HG03575 (cell line): ENCODE measurements at regions not wholly inside any gene's neighbourhood (a gene's known extent, or its start where the extent isn't known, plus 50 kb on each side); places are given as distances from the start of the nearest gene placed in this dataset.
"Not testable (repeated sequence)": the region's sequence is repeated elsewhere in the genome, so short reads cannot be mapped to it uniquely, and the experiment has no call there.

ENCODE experiments used
- ATAC-seq: cut with Tn5 transposase; IDR thresholded peaks from one replicate; pipeline ENCODE4 v1.9.1; 2021; ENCODE audit not compliant: unreplicated experiment, insufficient number of reproducible peaks, low FRiP score; ENCODE audit errors: extremely low read depth

DNA sequence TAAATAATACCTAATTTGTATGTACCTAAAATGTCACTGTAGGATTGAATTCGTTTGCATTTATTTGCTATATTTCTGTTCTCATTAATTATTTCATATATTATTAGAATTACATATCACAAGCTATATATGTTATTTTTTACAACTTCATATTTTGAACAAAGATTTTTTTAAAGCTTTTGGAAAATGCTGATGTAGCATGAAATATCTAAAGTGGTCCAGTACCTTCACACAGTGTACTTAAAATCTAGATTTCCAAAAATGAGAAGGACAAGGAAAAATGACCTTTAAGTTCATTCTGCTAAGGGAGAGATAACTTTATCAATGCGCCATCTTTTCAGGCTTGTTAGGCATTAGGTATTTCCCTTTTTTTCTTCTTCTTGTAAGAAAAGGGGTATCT, 71.8 kb downstream of the LARP7 start:
- ATAC-seq = no peak

DNA sequence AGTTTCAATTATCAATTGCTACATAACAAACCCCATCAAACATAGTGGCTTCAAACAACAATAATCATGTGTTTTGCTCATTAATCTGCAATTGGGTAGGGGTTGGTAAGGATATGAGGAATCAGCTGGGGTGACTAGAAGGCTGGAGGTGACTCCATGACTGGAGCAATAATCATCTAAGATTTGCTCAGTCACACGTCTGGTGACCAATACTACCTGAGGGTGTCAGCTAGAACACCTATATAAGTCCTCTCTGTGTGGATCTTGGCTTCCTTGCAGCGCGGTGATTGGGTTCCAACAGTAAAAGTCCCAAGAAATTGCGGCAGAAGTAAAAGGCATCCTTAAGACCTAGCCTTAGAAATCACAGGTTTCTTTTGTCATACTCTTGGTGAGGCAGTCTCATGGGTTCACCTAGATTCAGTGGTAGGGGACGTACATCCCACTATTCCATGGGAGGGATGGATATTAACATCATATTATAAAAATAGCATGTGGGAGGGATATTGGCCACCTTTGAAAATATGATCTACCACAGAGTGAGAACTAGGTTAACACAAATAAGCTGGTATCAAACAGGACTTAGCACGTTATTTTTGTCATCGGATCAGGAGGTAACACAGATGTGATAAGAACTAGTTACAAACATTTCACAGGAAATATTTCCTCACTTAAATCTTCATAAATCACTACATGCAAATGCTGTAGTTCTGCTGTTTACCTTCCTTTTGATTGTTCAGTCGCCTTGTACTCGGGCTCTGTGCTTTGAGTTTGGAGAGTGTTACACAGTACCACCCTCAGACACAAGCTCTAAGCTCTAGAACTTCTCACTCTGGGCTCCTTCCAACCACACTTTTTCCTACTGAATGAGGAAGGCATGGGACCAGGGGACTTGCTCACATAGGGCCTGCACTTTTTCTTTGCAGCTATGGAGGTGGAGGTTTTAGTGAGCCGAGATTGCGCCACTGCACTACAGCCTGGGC, 78.3 kb downstream of the LARP7 start:
- no peak for ATAC-seq

DNA sequence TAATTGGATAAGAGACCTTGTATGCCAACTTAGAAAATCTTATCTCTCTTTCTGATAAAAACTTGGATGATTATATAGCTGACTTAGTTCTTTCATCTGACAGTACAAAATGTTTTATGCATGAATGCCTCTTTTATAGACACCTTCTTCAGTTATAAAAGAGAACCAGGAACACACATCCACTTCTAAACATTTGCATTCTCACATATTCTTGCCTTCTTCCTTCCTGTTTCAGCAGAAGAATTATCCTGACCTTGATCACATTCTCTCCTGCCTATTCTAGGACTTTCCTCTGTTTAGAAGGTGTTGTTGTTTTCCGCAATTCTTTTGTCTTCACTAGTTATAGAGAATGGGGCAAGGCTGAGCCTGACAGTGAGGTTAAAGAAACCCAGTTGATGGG, 80.9 kb downstream of the LARP7 start:
- no peak for ATAC-seq

- no peak for ATAC-seq
Measured at GRCh38 chr4:112721627-112722026, 84.7 kb downstream of the LARP7 start.

DNA sequence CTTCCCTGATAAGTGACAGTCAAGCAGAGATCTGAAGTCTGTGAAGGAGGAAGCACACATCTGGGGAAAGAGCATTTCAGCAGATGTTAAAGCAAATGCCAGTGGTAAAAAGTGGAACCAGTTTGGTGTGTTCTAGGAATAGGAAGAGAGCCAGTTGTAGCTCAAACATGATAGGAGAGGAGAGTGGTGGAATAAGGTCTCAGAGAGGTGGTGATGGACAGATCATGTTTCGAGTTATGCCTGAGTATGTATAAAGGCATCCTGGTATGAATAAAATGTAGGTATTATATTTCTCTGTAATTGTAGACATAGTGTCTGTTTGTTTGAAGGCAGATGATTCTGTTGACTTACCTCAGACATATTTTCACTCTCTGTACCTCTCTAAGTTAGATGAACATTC, 89.1 kb downstream of the LARP7 start:
- no peak for ATAC-seq

DNA sequence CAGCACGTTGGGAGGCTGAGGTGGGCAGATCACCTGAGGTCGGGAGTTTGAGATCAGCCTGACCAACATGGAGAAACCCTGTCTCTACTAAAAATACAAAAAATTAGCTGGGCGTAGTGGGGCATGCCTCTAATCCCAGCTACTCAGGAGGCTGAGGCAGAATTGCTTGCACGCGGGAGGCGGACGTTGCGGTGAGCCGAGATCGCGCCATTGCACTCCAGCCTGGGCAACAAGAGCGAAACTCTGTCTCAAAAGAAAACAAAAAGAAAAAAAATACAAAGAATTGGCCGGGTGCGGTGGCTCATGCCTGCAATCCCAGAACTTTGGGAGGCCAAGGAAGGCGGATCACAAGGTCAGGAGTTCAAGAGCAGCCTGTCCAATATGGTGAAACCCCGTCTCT, 90.8 kb downstream of the LARP7 start:
- not testable (repeated sequence) for ATAC-seq

DNA sequence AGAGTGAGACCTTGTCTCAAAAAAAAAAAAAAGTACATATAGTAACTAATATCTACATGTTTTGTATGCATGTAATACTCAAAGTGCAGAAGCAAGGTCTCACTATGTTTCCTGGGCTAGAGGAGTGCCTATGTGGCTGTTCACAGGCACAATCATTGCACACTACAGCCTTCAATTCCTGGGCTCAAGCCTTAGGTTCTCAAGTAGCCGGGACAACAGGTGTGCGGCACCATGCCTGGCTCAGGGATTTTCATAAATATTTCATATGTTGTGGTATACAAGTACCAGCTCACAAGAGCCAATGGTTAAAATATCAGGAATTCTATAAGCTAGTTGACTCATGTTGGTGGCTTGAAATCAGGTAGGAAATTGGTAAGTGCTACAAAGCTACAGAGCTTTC, 94.8 kb downstream of the LARP7 start:
- no peak for ATAC-seq

DNA sequence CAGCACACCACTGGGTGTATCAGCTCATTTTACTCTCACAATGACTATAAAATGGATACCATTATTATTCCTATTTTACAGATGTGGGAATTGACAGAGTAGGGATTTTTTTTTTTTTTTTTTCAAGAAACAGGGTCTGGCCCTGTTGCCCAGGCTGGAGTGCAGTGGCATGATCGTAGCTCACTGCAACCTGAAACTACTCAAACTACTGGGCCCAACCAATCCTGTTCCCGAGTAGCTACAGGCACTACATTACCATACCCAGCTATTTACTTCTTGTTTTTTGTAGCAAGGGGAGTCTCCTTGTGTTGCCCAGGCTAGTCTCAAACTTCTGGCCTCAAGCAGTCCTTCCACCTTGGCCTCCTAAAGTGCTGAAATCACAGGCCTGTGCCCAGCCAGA, 95.2 kb downstream of the LARP7 start:
- no peak for ATAC-seq

DNA sequence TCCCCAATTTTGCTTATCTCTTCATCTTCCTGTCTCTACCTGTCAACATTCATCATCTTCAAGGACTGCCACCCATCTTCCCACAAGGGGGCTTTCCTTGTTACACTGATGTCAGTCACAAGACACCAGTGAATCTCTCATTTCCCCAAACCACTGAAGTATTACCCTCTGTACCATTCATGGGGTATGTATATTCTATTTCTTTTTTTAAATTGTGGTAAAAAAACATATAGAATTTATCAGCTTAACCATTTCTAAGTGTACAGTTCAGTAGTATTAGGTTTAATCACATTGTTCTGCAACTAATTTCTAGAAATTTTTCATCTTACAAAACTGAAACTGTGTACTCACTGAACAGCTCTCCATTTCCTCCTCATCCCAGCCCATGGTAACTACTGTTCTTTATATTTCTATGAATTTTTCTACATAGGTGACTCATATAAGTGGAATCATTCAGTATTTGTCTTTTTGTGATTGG, 98.6 kb downstream of the LARP7 start:
- peak; percentile 52 for ATAC-seq

- ATAC-seq = peak; percentile 31
Measured at GRCh38 chr4:112736718-112737135, 99.8 kb downstream of the LARP7 start.

DNA sequence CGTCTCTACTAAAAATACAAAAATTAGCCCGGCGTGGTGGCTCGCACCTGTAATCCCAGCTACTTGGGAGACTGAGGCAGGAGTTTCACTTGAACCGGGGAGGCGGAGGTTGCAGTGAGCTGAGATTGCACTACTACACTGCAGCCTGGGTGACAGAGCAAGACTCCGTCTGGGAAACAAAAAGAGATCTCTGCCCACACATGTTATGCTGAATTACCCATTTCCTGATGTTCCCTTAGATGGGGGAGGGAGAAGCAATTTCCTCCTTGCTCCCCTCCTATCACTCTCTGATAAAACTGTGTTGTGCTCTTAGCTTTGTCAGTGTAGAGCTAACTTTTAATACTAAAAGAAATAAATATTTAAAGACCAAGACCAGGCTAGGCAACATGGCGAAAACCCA, 102.5 kb downstream of the LARP7 start:
- no peak for ATAC-seq

GRCh38 chr4:112747036-112747435, 110.1 kb downstream of the LARP7 start:
- ATAC-seq = no peak

DNA sequence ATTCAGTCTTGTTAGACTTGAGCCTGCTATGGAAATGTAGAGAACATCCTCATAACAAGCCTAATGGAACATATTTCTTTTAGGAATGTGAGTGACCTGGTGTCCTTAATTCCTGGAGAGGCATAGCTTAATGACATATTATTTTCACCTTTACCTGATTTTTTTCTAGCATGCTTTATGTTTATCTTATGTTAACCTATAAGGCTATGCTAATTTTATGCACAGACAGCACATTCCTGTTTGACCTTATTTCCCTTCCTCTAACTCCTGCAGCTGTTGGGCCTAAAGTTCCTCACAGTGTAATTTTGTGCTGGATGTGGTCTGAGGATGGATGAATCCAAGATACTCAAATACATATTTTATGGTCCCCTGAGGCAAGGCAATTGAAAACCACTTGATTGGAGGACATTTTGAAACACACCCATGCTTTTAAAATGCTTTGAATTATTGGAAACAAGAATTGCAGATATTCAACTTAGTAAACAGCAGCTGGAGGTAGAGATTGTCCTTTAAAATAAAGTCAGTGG, 111.5 kb downstream of the LARP7 start:
- ATAC-seq = no peak

- ATAC-seq = not testable (repeated sequence)
Measured at GRCh38 chr4:112750749-112751148, 113.8 kb downstream of the LARP7 start.

DNA sequence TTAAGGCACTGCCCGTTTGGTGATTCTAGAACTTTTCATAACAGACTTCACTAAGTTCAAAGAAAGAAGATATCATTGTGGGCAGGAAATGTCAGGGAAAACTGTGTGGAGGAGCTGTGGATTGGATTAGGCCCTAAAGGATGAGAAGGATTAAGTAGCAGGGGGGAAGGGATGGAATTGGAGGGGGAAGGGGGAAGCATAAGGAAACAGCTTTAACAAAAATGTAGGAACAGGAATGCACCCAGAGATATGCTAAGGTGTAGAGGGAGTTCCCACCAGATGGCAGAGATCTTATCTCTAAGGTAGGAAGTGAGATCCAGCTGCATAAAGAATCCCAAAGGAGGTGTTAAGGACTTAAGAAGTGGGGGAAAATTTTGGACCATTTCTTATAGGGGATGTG, 114.5 kb downstream of the LARP7 start:
- ATAC-seq = no peak

- ATAC-seq = no peak
Measured at GRCh38 chr4:112752061-112752460, 115.1 kb downstream of the LARP7 start.

DNA sequence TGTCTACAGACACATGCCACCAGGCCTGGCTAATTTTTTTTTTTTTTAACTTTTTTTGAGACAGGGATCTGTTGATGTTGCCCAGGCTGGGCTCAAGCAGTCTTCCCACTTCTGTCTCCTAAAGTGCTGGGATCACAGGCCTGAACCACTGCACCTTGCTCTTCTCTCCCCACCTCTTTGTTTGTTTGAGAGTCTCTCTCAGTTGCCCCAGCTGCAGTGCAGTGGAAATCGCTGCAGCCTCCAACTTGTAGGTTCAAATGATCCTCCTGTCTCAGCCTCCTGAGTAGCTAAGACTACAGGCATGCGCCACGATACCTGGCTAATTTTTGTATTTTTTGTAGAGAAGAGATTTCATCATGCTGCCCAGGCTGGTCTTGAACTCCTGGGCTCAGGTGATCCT, 115.6 kb downstream of the LARP7 start:
- ATAC-seq = no peak

- ATAC-seq = no peak
Measured at GRCh38 chr4:112753333-112753732, 116.4 kb downstream of the LARP7 start.

GRCh38 chr4:112759313-112759712, 122.4 kb downstream of the LARP7 start:
- no peak for ATAC-seq

DNA sequence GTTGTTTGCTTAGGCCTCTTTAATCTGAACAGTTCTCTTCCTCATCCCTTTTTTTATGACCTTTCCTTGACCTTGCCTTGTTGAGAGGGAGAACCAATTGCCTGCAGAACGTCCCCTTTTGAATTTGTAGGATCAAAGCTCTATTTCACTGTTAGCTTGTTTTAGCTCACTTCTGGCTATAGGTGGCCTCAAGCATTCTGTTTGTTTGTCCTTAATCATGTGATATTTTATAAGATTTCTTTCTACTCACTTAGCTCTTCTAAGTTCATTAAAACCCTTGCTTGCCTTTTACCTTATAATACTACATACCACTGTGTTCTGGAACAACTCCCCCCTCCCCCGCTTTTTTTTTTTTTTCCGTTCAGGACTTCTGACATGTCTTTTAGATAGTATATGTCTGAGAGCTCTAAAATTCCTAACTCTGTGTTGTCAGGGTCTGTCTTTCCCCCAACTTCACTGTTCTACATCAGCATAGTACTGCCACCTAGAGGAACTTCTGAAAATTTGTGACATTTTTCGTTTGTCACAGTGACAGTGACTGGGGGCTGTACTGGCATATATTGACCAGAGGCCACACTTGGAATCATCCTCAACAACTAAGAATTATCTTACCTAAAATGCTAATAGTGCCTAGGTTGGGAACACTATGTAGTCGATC, 128.5 kb downstream of the LARP7 start:
- no peak for ATAC-seq
